ENCODE measurements at regions not wholly inside any gene's neighbourhood (a gene's known extent, or its start where the extent isn't known, plus 50 kb on each side); places are given as distances from the start of the nearest gene placed in this dataset.

DNA sequence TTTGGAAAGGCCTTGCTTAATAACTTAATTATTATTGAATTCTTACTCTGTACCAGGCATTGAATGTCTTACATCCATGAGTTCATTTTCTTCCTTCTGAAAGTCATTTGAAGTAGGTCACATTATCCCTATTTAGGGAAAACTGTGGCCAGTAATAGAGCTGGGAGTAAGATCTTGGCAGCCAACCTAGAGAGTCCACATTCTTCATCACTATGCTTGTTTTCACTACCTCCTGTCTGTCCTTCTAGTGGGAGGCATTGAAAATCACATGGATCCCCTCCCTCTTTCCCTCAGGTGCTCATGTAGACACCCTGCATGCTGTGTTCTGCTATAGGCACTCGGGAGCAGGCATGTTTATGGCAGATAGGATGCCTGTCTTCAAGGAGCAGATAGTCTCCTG lies 154.9 kb downstream of the EBLN2 start:
- no peak for TF ChIP-seq CTCF (IDR thresholded peaks at IDR 0.05)
- no peak for TF ChIP-seq POLR2A (IDR thresholded peaks at IDR 0.05)
- TF ChIP-seq POLR2AphosphoS5 (IDR thresholded peaks at IDR 0.05): no peak
- TF ChIP-seq EP300 (IDR thresholded peaks at IDR 0.05; ENCODE audit: low read depth): no peak
